ENCODE measurements at regions not wholly inside any gene's neighbourhood (a gene's known extent, or its start where the extent isn't known, plus 50 kb on each side); places are given as distances from the start of the nearest gene placed in this dataset.

DNA sequence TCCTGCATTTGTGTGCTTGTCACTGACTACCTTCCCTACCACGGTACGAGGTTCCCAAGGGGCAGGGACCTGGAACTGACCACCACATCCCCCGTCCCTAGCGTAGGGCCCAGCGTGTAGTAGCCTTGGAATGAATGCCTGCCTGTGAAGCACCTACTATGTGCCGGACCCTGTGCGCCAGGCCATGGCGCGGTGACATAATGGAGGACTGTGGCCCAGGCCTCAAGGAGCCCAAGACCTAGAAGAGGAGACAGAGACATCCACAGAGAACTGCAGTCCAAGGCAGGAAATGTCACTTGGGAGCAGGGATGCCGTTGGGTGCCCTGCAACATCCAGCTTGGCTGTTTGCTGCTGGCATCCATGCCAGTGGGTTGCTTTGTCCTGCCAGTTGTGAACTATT lies 71.9 kb upstream of the SLC6A6 start:
- TF ChIP-seq, protein P1, sequence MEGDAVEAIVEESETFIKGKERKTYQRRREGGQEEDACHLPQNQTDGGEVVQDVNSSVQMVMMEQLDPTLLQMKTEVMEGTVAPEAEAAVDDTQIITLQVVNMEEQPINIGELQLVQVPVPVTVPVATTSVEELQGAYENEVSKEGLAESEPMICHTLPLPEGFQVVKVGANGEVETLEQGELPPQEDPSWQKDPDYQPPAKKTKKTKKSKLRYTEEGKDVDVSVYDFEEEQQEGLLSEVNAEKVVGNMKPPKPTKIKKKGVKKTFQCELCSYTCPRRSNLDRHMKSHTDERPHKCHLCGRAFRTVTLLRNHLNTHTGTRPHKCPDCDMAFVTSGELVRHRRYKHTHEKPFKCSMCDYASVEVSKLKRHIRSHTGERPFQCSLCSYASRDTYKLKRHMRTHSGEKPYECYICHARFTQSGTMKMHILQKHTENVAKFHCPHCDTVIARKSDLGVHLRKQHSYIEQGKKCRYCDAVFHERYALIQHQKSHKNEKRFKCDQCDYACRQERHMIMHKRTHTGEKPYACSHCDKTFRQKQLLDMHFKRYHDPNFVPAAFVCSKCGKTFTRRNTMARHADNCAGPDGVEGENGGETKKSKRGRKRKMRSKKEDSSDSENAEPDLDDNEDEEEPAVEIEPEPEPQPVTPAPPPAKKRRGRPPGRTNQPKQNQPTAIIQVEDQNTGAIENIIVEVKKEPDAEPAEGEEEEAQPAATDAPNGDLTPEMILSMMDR (IDR thresholded peaks at IDR 0.05; ENCODE audit: control insufficient read depth, insufficient read depth, low read depth, low read length, missing control alignments) = no peak
- DNase-seq (ENCODE audit: low read depth) = no peak
- H3K4me3 ChIP-seq (ENCODE audit: control insufficient read depth, low read depth, low read length) = no peak overlapping the region

DNA sequence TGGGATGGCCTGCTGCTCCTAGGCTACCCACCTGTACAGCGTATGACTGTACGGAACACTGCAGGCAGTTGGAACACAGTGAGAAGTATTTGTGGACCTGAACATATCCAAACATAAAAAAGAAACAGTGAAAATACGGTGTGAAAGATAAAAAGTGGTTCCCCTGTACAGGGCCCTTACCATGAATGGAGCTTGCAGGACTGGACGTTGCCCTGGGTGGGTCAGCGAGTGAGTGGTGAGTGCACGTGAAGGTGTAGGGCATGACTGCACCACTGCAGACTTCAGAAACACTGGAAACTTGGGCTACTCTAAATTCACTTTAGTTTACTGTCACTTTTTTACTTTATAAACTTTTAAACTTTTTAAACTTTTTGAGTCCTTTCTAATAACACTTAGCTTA lies 71.2 kb upstream of the SLC6A6 start:
- no peak for DNase-seq (ENCODE audit: low read depth)
- H3K4me3 ChIP-seq (ENCODE audit: control insufficient read depth, low read depth, low read length) = no peak overlapping the region
- TF ChIP-seq, protein P1 (IDR thresholded peaks at IDR 0.05; ENCODE audit: control insufficient read depth, insufficient read depth, low read depth, low read length, missing control alignments) = no peak

DNA sequence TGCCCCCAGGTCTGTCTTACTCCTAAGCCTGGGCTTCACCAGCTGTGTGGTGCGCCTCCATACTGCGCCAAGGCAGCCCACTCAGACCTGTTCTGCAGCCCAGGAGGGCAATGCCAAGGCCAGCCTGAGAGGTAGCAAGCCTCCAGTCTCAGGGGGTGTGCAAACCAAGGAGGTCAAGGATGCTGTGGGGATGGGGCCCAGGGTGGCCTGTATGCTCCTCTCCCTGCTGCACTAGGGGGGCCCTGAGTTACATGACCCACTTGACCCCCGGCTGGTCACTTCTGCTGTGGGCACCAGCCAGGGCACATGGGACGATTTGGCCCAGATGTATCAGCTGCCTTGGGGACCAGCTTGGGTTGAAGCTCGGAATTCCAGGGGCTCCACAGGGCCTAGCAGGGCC lies 70.0 kb upstream of the SLC6A6 start:
- DNase-seq (ENCODE audit: low read depth) = no peak
- TF ChIP-seq, protein P1 (IDR thresholded peaks at IDR 0.05; ENCODE audit: control insufficient read depth, insufficient read depth, low read depth, low read length, missing control alignments) = no peak
- no peak overlapping the region for H3K4me3 ChIP-seq (ENCODE audit: control insufficient read depth, low read depth, low read length)

DNA sequence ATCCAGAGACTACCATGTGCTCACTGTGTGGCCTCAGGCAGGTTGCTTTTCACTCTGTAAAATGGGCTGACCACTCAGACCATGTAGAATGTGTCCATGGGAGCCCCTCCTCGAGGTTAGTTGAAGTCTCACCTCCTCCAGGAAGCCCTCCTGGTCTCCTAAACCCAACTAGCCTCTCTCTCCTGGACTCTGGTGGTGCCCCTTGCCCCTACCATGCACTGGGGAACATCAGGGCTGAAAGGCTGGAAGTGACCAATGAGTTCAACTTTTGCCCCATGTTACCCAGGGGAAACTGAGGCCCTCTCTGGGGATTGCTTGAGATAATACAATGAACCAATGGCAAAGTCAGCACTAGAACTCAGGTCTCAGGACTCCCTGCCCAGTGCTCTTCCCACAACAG lies 69.2 kb upstream of the SLC6A6 start:
- DNase-seq (ENCODE audit: low read depth) = no peak
- TF ChIP-seq, protein P1 (IDR thresholded peaks at IDR 0.05; ENCODE audit: control insufficient read depth, insufficient read depth, low read depth, low read length, missing control alignments) = no peak
- H3K4me3 ChIP-seq (ENCODE audit: control insufficient read depth, low read depth, low read length) = no peak overlapping the region

DNA sequence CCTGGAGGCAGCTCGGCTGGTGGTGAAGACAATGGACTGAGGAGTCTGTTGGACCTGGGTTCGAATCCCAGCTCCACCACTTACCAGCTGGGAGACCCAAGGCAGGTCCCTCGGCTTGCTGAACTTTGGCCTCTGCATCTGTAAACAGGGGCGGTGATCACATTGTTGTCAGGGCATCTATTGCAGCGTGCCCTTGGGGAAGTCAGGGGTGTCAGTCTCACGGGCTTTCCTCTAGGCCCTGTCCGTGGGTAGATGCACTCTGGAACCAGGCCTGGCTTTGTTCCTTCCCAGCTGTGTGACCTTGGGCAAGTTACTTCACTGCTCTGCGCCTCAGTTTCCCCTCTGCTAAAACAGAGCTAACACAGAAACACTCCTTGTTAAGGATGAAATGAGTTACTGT lies 68.8 kb upstream of the SLC6A6 start:
- TF ChIP-seq, protein P1 (IDR thresholded peaks at IDR 0.05; ENCODE audit: control insufficient read depth, insufficient read depth, low read depth, low read length, missing control alignments) = no peak
- no peak for DNase-seq (ENCODE audit: low read depth)
- no peak overlapping the region for H3K4me3 ChIP-seq (ENCODE audit: control insufficient read depth, low read depth, low read length)

DNA sequence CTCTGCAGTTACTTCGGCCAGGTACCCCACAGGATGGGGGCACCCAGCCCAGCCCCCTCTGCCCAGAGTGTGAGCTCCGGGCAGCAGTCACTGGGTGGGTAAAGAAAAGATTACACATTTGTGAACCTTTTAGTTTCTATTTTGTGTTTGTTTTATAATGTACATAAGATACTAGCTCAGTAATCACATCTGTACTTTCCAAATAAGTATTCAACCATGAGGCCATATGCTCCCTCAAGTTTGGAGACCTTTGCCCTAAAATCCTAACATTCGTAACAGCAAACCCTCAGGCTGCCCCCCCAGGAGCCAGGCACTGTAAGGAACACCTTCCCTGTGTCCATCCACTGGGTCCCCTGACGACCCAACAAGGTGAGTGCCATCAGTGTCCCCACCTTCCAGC lies 68.3 kb upstream of the SLC6A6 start:
- no peak overlapping the region for H3K4me3 ChIP-seq (ENCODE audit: control insufficient read depth, low read depth, low read length)
- DNase-seq (ENCODE audit: low read depth) = no peak
- TF ChIP-seq, protein P1 (IDR thresholded peaks at IDR 0.05; ENCODE audit: control insufficient read depth, insufficient read depth, low read depth, low read length, missing control alignments) = no peak

DNA sequence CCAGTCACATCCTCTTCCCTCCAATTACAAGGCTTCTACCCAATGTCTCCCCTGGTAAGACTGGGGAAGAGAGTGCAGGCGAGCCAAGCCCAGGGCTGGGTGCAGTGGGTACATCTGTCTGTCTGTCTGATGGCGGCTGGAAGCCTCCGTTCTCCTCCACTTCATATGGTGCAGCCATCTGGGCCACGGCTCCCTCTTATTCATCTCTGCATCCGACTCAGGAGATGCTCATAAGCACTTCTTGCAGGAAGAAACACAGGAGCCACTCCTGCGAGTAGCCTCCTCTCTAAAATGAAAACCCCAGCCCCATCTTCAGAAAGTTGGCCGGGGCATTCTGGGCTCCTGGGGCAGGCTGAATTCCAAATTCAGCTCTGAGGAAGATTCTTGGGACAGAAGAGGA lies 67.5 kb upstream of the SLC6A6 start:
- TF ChIP-seq, protein P1 (IDR thresholded peaks at IDR 0.05; ENCODE audit: control insufficient read depth, insufficient read depth, low read depth, low read length, missing control alignments) = no peak
- no peak for DNase-seq (ENCODE audit: low read depth)
- no peak overlapping the region for H3K4me3 ChIP-seq (ENCODE audit: control insufficient read depth, low read depth, low read length)
